Stimulated activated CD4-positive, alpha-beta T cell treated with anti-CD3 and anti-CD28 coated beads, Interleukin-4, amount 100 ng/mL, for 24 hours (primary cell): ENCODE measurements at regions not wholly inside any gene's neighbourhood (a gene's known extent, or its start where the extent isn't known, plus 50 kb on each side); places are given as distances from the start of the nearest gene placed in this dataset.
"Not testable (repeated sequence)": the region's sequence is repeated elsewhere in the genome, so short reads cannot be mapped to it uniquely, and the experiment has no call there.

Source experiments
- DNase-seq: peaks from one replicate; pipeline ENCODE4 v3.0.0-alpha.2; 2020

GRCh38 chr16:85222155-85222863 lies 110.0 kb upstream of the CIBAR2 start:
- DNase-seq = no peak

GRCh38 chr16:85225257-85225656 lies 113.0 kb upstream of the CIBAR2 start:
- DNase-seq = no peak

GRCh38 chr16:85225721-85226120 lies 113.4 kb upstream of the CIBAR2 start:
- no peak for DNase-seq

GRCh38 chr16:85227084-85227945 lies 115.0 kb upstream of the CIBAR2 start:
- DNase-seq = no peak

GRCh38 chr16:85227946-85228862 lies 115.9 kb upstream of the CIBAR2 start:
- DNase-seq = no peak

- no peak for DNase-seq
These were observed 116.7 kb upstream of the CIBAR2 start for GRCh38 chr16:85228970-85229430.

- DNase-seq = no peak
These were observed 117.7 kb upstream of the CIBAR2 start for GRCh38 chr16:85229869-85230462.

GRCh38 chr16:85230764-85231383 lies 118.6 kb upstream of the CIBAR2 start:
- DNase-seq = not testable (repeated sequence)

GRCh38 chr16:85231959-85232358 lies 119.7 kb upstream of the CIBAR2 start:
- no peak for DNase-seq

GRCh38 chr16:85232369-85233142 lies 120.3 kb upstream of the CIBAR2 start:
- no peak for DNase-seq

- no peak for DNase-seq
These were observed 121.2 kb upstream of the CIBAR2 start for GRCh38 chr16:85233516-85233915.

GRCh38 chr16:85234310-85235204 lies 122.3 kb upstream of the CIBAR2 start:
- DNase-seq = no peak

GRCh38 chr16:85235991-85236817 lies 123.9 kb upstream of the CIBAR2 start:
- no peak for DNase-seq

- no peak for DNase-seq
These were observed 124.5 kb upstream of the CIBAR2 start for GRCh38 chr16:85236818-85237150.

- no peak for DNase-seq
These were observed 125.5 kb upstream of the CIBAR2 start for GRCh38 chr16:85237817-85238216.

GRCh38 chr16:85238233-85238647 lies 126.0 kb upstream of the CIBAR2 start:
- DNase-seq = no peak

- DNase-seq = no peak
These were observed 127.0 kb upstream of the CIBAR2 start for GRCh38 chr16:85239239-85239638.

GRCh38 chr16:85239871-85240270 lies 127.6 kb upstream of the CIBAR2 start:
- DNase-seq = no peak
